Activated T-cell treated with anti-CD3 and anti-CD28 coated beads, Interleukin-2, amount 50 U/mL, for 4 hours (primary cell): ENCODE measurements at regions not wholly inside any gene's neighbourhood (a gene's known extent, or its start where the extent isn't known, plus 50 kb on each side); places are given as distances from the start of the nearest gene placed in this dataset.

Experiments
- ATAC-seq, 2 donors: fragments of 200-7000 bp; cut with Tn5 transposase; one replicate each; pipeline ENCODE4 v1.10.0; 2021
- DNase-seq: peaks from one replicate; pipeline ENCODE4 v3.0.0-alpha.2; 2020
- H3K27me3 Mint-ChIP-seq: one replicate; pipeline ENCODE4 v1.8.0; 2021; ENCODE audit warnings: low read depth, mixed read lengths
- H3K36me3 Mint-ChIP-seq: one replicate; pipeline ENCODE4 v1.8.0; 2022; ENCODE audit warnings: mixed read lengths; ENCODE audit not compliant: insufficient read depth
- H3K4me1 Mint-ChIP-seq: one replicate; pipeline ENCODE4 v1.8.0; 2021; ENCODE audit warnings: low read depth, mixed read lengths
- H3K4me3 Mint-ChIP-seq: one replicate; pipeline ENCODE4 v1.8.0; 2021; ENCODE audit warnings: mild to moderate bottlenecking, moderate library complexity, mixed read lengths
- H3K9me3 Mint-ChIP-seq: one replicate; pipeline ENCODE4 v1.8.0; 2021; ENCODE audit warnings: mixed read lengths

- Mint-ChIP-seq H3K4me3 (no peak overlapping the region), H3K9me3 (peaks cover 19% of the 10 kb centered on the region), H3K27me3 (no peaks in the 10 kb centered on the region), H3K4me1 (no peaks in the 10 kb centered on the region), H3K36me3 (no peaks in the 10 kb centered on the region)
- no peak for DNase-seq
- no peak for ATAC-seq
Observed at GRCh38 chr12:103130564-103130963, 173.1 kb downstream of the ASCL1 start.

GRCh38 chr12:103138538-103138937 lies 181.1 kb downstream of the ASCL1 start:
- Mint-ChIP-seq H3K36me3 (no peaks in the 10 kb centered on the region), H3K9me3 (peaks cover 12% of the 10 kb centered on the region), H3K4me1 (no peaks in the 10 kb centered on the region), H3K27me3 (no peaks in the 10 kb centered on the region), H3K4me3 (no peak overlapping the region)
- DNase-seq: no peak
- no peak for ATAC-seq

DNA sequence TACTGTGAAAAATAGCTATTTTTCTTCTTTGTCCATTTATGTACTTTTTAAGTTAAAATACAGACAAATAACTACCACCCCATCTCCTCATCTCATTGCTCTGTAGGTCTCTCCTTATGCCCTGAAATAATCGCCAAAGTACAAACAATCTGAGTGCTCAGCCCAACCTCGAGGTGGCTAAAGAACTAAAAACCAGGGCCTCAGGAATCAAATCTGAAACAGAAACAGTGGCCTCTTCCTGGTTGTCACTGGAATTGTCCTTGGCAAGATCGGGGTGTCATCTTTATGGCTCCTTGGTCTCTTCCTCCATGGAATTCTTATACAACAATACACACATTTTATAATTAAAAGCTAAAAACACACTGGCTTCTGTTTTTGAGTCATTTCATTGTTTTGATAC lies 182.4 kb downstream of the ASCL1 start:
- ATAC-seq: no peak
- no peaks in the 10 kb centered on the region for H3K27me3 Mint-ChIP-seq
- DNase-seq: no peak
- H3K9me3 Mint-ChIP-seq: peaks cover 4% of the 10 kb centered on the region
- no peak overlapping the region for H3K4me3 Mint-ChIP-seq
- no peaks in the 10 kb centered on the region for H3K36me3 Mint-ChIP-seq
- H3K4me1 Mint-ChIP-seq: no peaks in the 10 kb centered on the region

DNA sequence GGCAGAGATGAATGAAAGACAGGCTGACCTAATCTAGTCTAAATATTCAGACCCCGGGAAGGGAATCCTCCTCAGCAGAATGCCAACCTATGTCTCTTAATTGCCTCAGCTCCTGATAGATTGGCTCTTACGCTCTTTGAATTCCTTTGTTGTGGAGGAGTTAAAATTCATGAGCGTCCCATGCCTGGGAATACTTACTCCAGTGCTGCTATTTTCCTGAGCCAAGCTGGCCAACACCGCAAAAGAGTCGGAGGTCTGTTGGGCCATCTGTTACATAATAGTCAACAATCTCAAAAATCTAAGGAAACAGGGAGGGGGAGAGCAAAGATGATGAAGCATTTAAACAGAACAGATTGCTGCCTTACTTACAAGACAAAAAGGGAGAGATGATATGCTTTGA lies 182.8 kb downstream of the ASCL1 start:
- Mint-ChIP-seq H3K9me3 (peaks cover 7% of the 10 kb centered on the region), H3K27me3 (no peaks in the 10 kb centered on the region), H3K36me3 (no peaks in the 10 kb centered on the region), H3K4me3 (no peak overlapping the region), H3K4me1 (no peaks in the 10 kb centered on the region)
- ATAC-seq (no peak), DNase-seq (no peak)

DNA sequence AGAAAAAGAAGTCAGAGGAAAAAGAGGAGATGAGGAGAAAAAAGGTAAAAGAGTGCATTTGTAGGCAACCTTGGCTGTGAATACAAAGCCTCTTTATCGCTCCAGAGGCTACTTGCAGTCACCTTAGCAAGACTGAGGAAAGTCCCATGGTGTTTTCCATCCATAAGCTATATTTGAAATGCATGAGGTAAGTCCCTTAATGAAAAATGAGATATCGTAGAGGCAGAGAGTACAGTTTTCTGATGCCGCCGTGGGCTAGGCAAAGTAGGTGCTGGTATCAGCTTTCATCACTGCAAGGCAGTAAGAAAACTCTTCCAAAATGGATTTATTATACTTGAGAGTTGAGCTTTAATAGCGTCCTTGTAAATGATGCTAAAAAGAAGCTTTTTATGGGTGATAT lies 186.8 kb downstream of the ASCL1 start:
- H3K4me1 Mint-ChIP-seq: no peaks in the 10 kb centered on the region
- ATAC-seq (no peak), DNase-seq (no peak)
- no peaks in the 10 kb centered on the region for H3K36me3 Mint-ChIP-seq
- no peaks in the 10 kb centered on the region for H3K27me3 Mint-ChIP-seq
- H3K4me3 Mint-ChIP-seq: no peak overlapping the region
- H3K9me3 Mint-ChIP-seq: peaks cover 4% of the 10 kb centered on the region

GRCh38 chr12:103160622-103161021 lies 203.1 kb downstream of the ASCL1 start:
- peaks cover 2% of the 10 kb centered on the region for H3K27me3 Mint-ChIP-seq
- no peak for ATAC-seq
- DNase-seq: no peak
- H3K36me3 Mint-ChIP-seq: no peaks in the 10 kb centered on the region
- H3K9me3 Mint-ChIP-seq: peaks cover 15% of the 10 kb centered on the region
- no peaks in the 10 kb centered on the region for H3K4me1 Mint-ChIP-seq
- no peak overlapping the region for H3K4me3 Mint-ChIP-seq

- no peak for DNase-seq
- peaks cover 8% of the 10 kb centered on the region for H3K9me3 Mint-ChIP-seq
- no peaks in the 10 kb centered on the region for H3K4me1 Mint-ChIP-seq
- no peak for ATAC-seq
- no peaks in the 10 kb centered on the region for H3K36me3 Mint-ChIP-seq
- H3K4me3 Mint-ChIP-seq: no peak overlapping the region
- H3K27me3 Mint-ChIP-seq: peaks cover 2% of the 10 kb centered on the region
Observed at GRCh38 chr12:103161582-103162362, 204.3 kb downstream of the ASCL1 start.

GRCh38 chr12:103166949-103167348 lies 209.5 kb downstream of the ASCL1 start:
- Mint-ChIP-seq H3K27me3 (no peaks in the 10 kb centered on the region), H3K9me3 (peaks cover 9% of the 10 kb centered on the region), H3K4me1 (no peaks in the 10 kb centered on the region), H3K4me3 (no peak overlapping the region), H3K36me3 (no peaks in the 10 kb centered on the region)
- no peak for DNase-seq
- ATAC-seq: no peak

GRCh38 chr12:103172447-103173112 lies 215.1 kb downstream of the ASCL1 start:
- H3K4me1 Mint-ChIP-seq: no peaks in the 10 kb centered on the region
- DNase-seq: no peak
- no peaks in the 10 kb centered on the region for H3K36me3 Mint-ChIP-seq
- no peak overlapping the region for H3K4me3 Mint-ChIP-seq
- no peak for ATAC-seq
- peaks cover 12% of the 10 kb centered on the region for H3K9me3 Mint-ChIP-seq
- H3K27me3 Mint-ChIP-seq: no peaks in the 10 kb centered on the region

DNA sequence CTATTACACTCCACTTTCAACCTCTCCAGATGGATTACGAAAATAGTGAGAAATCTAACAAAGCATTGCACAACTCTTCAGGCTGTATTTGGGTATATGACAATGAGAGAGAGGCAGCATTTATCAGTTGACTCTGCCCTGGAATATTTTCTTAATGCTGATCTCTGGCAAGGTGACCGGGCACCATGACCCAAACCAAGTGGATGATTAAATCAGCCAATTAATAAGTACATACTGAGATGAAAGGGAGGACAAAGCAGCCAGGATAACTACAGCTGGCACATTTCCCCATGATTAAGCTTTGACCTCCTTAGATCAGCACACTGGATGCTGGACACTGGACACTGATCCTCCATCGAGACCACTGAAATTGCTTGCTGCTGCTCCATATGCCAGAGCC lies 218.2 kb downstream of the ASCL1 start:
- H3K27me3 Mint-ChIP-seq: no peaks in the 10 kb centered on the region
- no peaks in the 10 kb centered on the region for H3K36me3 Mint-ChIP-seq

DNA sequence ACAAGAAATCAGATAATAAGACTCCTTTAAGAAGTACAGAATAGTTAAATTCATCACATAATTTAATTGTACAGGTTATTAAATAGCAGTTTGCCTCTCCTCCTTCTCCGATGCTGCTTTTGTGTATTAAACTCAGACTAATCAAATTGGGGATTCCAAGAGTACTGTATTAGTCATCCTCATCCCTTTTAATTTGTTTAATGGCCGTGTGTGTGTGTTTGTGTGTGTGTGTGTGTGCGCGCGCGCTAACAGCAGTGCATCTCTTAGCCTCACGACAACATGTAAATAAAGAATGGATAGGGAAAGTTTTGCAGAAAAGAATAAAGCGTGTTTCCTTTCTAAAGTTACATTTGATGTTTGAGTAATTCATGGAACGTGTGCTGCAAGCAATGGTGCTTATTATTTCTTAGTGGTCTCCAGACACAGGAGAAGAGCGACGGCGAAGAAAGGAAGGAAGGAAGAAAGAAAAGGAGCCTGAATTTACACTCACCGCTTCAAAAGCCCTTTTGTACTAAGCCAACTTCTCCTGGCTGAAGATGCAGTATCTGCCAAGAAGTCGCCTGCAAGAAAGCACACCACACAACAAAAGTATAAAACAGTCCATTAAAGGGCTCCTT lies 220.3 kb downstream of the ASCL1 start:
- DNase-seq (no peak), ATAC-seq (no peak)
- Mint-ChIP-seq H3K36me3 (no peaks in the 10 kb centered on the region), H3K9me3 (peaks cover 4% of the 10 kb centered on the region), H3K4me1 (no peaks in the 10 kb centered on the region), H3K27me3 (no peaks in the 10 kb centered on the region), H3K4me3 (no peak overlapping the region)

More for the DNA sequence above, 218.2 kb downstream of the ASCL1 start:
- no peak overlapping the region for H3K4me3 Mint-ChIP-seq
- H3K9me3 Mint-ChIP-seq: peaks cover 9% of the 10 kb centered on the region
- ATAC-seq (no peak), DNase-seq (no peak)
- H3K4me1 Mint-ChIP-seq: no peaks in the 10 kb centered on the region

- H3K4me3 Mint-ChIP-seq: no peak overlapping the region
- no peak for DNase-seq
- ATAC-seq: no peak
- peaks cover 3% of the 10 kb centered on the region for H3K9me3 Mint-ChIP-seq
- H3K27me3 Mint-ChIP-seq: no peaks in the 10 kb centered on the region
- H3K4me1 Mint-ChIP-seq: no peaks in the 10 kb centered on the region
- no peaks in the 10 kb centered on the region for H3K36me3 Mint-ChIP-seq
Observed at GRCh38 chr12:103178366-103179080, 221.0 kb downstream of the ASCL1 start.

GRCh38 chr12:103181366-103182152 lies 224.1 kb downstream of the ASCL1 start:
- Mint-ChIP-seq H3K36me3 (no peaks in the 10 kb centered on the region), H3K4me1 (no peaks in the 10 kb centered on the region), H3K9me3 (peaks cover 4% of the 10 kb centered on the region), H3K4me3 (no peak overlapping the region), H3K27me3 (no peaks in the 10 kb centered on the region)
- no peak for ATAC-seq
- no peak for DNase-seq

DNA sequence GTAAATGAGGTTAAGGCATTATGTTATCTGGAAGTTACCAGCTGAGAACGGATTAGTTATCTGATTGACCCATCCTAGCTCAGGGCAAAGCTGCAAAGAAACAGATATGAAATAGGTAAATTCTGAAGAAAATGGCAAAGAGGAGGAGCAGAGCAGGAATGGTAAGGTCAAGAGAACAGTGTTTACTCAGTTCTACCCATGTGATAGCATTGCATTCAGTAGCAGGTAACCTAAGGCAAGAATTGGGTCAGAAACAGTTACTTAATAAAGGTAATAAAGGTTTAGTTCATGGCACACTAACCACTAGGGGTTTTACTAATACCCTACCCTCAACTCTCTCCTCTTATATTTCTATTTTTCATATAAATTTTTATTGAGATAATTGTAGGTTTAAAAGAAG lies 224.8 kb downstream of the ASCL1 start:
- Mint-ChIP-seq H3K27me3 (no peaks in the 10 kb centered on the region), H3K4me3 (no peak overlapping the region), H3K4me1 (no peaks in the 10 kb centered on the region), H3K9me3 (peaks cover 4% of the 10 kb centered on the region), H3K36me3 (no peaks in the 10 kb centered on the region)
- no peak for ATAC-seq
- no peak for DNase-seq
